Urinary bladder (tissue), 3 donors: ENCODE measurements at regions not wholly inside any gene's neighbourhood (a gene's known extent, or its start where the extent isn't known, plus 50 kb on each side); places are given as distances from the start of the nearest gene placed in this dataset.

Experiments
- DNase-seq: peaks from one replicate; pipeline ENCODE4 v3.0.0-alpha.2; 2015; ENCODE audit errors: extremely low spot score
- H3K27ac ChIP-seq: one replicate; pipeline ENCODE4 v1.5.1; 2013; ENCODE audit warnings: low read depth, mild to moderate bottlenecking, moderate library complexity
- H3K36me3 ChIP-seq: one replicate; pipeline ENCODE4 v1.6.1; 2013; ENCODE audit warnings: mild to moderate bottlenecking, moderate library complexity; ENCODE audit not compliant: insufficient read depth
- H3K4me1 ChIP-seq: one replicate; pipeline ENCODE4 v1.6.1; 2013; ENCODE audit warnings: mild to moderate bottlenecking, moderate library complexity; ENCODE audit not compliant: insufficient read depth
- H3K4me3 ChIP-seq: one replicate; pipeline ENCODE4 v1.5.1; 2013; ENCODE audit warnings: low read depth, low read length
- WGBS: extraction: QIAGEN DNeasy Blood & Tissue Kit; methylation state at CpG from one replicate; pipeline ENCODE4 v1.1.7; 2013; 5-methylcytosine and 5-hydroxymethylcytosine counted together
- donor health status: healthy with polysubstance abuse.
- donor health status: healthy.

DNA sequence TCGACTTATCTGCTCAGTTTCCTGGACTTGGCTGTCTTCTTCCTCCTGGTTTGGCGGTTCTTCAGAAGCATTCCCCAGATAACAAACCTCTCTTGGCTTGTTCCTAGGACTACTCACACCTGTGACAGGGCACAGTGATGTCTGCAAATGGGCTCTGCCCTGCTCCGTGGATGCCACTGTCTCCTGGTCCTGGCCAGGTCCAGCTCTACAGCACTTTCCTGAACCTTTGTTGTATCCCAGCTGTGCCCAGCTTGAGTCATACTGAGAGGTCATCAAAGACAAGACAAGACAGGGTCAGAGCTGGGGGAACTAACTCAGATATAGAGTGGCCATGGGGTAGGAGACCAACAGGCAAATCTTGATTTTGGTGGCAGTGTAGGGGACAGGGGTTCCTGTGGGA is 102.7 kb upstream of the SLC22A23 start:
- Histone ChIP-seq H3K4me3 (no peak overlapping the region), H3K27ac (no peak overlapping the region), H3K4me1 (no peaks in the 10 kb centered on the region), H3K36me3 (no peaks in the 10 kb centered on the region)
- DNase-seq = no peak
- 71% methylated on average over 3 of the region's 3 CpGs for whole genome bisulfite sequencing

DNA sequence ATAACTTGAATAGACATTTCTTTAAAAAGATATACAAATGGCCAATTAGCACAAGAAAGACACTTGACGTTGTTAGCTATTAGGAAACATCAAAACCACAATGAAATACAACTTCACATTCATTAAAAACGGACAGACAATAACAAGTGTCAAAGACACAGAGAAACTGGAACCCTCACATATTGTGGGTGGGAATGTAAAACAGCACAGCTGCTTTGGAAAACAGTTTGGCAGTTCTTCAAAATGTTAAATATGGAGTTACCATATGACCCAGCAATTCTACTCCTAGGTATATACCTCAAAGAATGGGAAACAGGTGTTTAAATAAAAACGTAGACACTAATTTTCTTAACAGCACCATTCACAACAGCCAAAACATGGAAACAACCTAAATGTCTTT is 100.5 kb upstream of the SLC22A23 start:
- WGBS = 68% methylated on average over 3 of the region's 3 CpGs
- no peak for DNase-seq
- Histone ChIP-seq H3K4me3 (no peak overlapping the region), H3K27ac (no peak overlapping the region), H3K36me3 (no peaks in the 10 kb centered on the region), H3K4me1 (no peaks in the 10 kb centered on the region)

DNA sequence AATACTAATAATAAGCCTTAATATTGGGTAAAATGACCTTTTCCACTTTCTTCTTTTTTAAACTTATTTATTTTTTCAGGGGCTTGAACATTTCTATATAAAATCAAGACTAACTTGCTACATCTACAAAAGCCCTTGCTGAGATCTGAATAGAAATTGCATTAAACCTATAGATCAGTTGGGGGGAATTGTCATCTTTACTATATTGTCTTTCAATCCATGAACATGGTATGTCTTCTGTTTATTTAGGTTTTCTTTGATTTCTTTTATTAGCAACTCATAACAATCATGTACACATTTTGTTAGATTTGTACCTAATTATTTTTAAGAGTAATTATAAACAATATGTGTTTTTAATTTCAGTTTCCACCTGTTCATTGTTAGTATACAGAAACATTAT is 96.4 kb upstream of the SLC22A23 start:
- Histone ChIP-seq H3K4me1 (no peaks in the 10 kb centered on the region), H3K36me3 (no peaks in the 10 kb centered on the region), H3K27ac (no peak overlapping the region), H3K4me3 (no peak overlapping the region)
- no peak for DNase-seq

DNA sequence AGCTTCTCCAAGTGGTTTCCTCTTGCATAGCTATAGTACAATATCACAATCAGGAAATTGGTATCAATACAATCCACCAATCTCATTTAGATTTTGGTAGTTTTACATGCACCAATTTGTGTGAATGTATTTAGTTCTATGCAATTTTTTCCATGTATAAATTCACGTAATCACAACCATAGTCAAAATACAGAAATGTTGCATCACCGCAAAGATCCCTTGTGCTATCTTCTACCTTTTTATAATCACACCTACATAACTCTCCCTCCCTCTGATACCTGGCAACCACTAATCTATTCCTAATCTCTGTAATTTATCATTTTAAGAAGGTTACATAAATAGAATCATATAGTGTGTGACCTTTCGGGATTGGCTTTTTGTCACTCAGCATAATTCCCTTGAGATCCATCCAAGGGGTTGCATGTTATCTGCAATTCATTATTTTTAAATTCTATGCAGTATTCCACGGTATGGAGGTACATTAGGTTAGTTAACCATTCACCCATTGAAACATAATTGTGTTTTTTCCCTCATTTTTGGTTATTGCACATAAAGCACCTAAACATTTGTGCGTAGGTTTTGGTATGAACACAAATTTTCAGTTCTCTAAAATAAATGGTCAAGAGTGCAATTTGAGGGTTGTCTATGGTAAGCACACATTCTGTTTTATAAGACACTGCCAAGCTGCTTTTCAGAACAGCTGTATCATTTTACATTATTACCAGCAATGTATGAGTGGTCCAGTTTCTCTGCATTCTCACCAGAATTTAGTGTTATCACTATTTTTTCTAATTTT is 95.1 kb upstream of the SLC22A23 start:
- H3K4me3 ChIP-seq = no peak overlapping the region
- DNase-seq = no peak
- no peak overlapping the region for H3K27ac ChIP-seq
- H3K4me1 ChIP-seq = no peaks in the 10 kb centered on the region
- H3K36me3 ChIP-seq = no peaks in the 10 kb centered on the region
- WGBS = 88% methylated on average over 5 of the region's 5 CpGs

DNA sequence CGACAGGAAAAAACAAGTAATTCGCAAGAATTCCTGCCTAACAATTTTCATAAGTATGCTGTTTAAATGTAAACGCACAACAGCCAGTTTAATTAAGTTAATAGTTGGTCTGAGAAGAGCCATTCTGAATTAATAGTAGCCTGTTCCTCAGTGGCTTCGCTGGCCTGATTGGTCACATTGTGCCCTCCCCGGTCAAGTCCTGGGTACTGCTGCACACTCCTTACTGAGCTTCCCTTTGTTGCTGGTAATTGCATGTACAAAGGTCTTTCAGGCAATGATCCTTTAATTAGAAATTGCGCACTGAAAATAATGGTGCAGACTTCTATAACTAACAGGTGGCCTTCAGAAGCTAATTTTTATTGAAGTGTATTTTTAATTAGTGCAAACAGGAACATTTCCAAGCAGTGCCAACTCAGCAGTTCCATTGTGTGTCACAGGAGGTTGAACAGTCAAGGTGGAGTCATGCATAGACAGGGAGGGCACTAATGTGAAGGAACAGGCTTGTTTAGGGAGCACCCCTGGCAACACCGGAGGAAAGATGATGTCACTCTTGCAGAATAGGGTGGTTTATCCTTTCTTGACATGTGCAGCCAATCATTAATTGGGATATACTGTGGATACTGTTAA is 92.6 kb upstream of the SLC22A23 start:
- DNase-seq = no peak
- 83% methylated on average over 7 of the region's 7 CpGs for WGBS
- H3K36me3 ChIP-seq = no peaks in the 10 kb centered on the region

DNA sequence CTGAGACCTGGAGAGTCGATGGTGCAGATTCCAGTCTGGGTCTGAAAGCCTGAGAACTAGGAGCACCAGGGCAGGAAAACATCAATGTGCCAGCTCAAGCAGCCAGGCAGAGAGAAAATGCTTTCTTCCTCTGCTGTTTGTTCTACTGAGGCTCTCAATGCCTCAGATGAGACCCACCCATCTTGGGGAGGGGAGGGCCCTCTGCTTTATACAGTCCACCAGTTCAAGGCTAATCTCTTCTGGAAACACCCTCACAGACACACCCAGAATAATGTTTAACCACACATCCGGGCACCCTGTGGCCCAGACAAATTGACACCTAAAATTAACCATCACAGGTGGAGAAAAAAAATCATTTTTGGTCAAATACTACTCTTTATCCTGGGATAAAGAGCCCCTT is 89.3 kb upstream of the SLC22A23 start:
- H3K36me3 ChIP-seq = no peaks in the 10 kb centered on the region
- WGBS = 73% methylated on average over 2 of the region's 2 CpGs
- no peak for DNase-seq

More for the DNA sequence above, 92.6 kb upstream of the SLC22A23 start:
- no peak overlapping the region for H3K4me3 ChIP-seq
- no peak overlapping the region for H3K27ac ChIP-seq
- H3K4me1 ChIP-seq = no peaks in the 10 kb centered on the region

DNA sequence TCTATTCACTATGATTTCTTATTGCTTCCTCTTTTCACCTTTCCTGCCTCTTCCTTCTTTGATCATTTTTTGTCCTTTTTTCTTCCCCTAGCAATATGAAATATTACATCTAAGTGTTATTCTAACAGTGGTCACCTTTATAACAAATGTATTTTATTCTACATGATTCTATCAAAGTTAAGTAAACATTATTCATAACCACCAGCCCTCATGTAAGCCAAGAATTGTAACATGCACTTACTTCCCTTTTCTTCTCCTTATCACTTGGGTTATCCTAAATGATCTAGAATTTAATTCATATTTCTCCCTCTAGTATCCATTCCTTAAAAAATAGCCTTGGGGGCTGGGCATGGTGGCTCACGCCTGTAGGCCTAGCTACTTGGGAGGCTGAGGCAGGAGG is 88.3 kb upstream of the SLC22A23 start:
- H3K4me3 ChIP-seq = no peak overlapping the region
- 88% methylated on average over 1 of the region's 1 CpG for WGBS
- H3K27ac ChIP-seq = no peak overlapping the region
- DNase-seq = no peak
- H3K36me3 ChIP-seq = no peaks in the 10 kb centered on the region
- H3K4me1 ChIP-seq = no peaks in the 10 kb centered on the region

More for the DNA sequence above, 89.3 kb upstream of the SLC22A23 start:
- no peak overlapping the region for H3K27ac ChIP-seq
- no peaks in the 10 kb centered on the region for H3K4me1 ChIP-seq
- no peak overlapping the region for H3K4me3 ChIP-seq

DNA sequence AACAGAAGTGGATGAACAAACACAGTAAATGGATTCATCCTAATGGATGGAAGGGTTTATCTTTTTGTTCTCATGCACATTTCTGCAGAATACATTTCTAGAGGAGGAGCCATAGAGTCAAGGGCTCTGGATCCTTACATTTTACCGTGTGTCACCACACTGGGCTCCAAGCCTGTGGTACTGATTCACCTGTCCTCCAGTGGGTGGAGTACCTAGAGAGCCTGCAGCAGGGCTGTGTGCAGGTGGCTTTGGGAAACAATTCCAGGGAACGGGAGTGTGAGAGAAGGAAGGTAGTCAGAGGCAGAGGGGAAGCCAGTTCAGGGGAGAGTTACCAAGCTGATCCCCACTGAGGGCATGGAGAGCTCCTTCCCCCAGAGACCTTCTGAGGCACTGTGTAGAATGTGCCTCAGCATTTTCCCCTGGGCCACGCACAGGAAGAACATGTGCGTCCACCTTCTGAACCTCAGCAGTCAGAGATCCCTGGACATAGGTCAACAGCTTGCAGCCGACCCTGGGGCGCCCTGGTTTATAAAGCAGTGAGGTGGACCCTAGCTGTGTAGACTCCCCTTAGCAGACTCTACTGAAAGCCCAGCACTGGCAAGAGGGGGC is 85.3 kb upstream of the SLC22A23 start:
- no peaks in the 10 kb centered on the region for H3K36me3 ChIP-seq
- no peak overlapping the region for H3K27ac ChIP-seq
- DNase-seq = no peak
- H3K4me1 ChIP-seq = no peaks in the 10 kb centered on the region
- WGBS = 92% methylated on average over 6 of the region's 6 CpGs
- H3K4me3 ChIP-seq = no peak overlapping the region

DNA sequence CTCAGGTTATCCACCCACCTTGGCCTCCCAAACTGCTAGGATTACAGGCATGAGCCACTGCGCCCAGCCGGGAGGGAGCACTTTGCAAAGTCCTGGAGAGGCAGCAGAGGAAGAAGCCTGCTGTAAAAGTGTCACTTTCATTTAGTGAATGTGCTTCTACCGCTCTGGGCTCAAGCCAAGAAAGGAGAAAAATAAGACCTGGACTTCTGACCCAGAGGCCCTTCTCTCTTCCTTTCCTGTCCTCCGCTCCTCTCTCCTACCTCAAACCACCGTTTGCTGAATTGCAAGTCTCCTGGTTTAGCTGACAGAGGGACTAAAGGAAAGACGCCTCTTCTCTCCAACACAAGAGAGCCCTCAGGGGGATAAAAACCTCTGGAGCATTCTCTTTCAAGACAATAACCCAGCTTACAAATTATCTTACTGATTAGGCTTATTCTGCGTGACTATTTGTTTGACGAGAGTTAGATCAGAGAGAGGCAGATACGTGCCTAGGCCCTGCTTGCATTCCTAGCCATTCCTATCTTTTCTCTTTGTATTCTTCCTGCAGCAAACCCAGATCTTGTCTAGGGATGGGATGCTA is 84.2 kb upstream of the SLC22A23 start:
- WGBS = 60% methylated on average over 9 of the region's 9 CpGs
- no peak for DNase-seq
- H3K36me3 ChIP-seq = no peaks in the 10 kb centered on the region
- no peak overlapping the region for H3K4me3 ChIP-seq
- H3K4me1 ChIP-seq = no peaks in the 10 kb centered on the region
- H3K27ac ChIP-seq = no peak overlapping the region

DNA sequence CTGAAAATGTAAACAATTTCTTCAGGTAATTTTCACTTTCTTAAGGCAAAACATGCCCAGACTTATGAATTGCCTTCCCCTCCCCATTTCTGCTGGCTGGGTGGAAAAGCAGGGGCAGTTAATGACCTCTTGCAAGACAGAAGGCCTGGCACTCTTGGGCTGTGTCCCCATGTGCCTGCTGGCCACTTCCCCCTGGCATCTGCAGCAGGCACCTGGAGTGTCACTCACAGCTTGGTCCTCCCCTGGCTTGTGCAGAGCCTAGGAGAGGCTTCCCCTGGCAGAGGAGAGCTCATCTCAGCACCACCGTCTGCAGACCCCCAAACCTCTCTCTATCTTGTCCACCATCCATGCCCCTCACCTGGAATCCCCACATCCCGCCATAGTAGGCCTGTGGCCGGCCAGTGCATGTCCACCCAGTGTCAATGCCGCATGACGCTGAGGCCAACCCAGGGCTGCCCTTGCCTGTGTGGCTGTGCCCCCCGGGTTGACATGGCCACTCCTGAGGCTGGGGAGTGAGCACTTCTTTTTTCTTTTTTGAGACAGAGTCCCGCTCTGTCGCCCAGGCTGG is 83.5 kb upstream of the SLC22A23 start:
- Histone ChIP-seq H3K4me1 (no peaks in the 10 kb centered on the region), H3K27ac (no peak overlapping the region), H3K4me3 (no peak overlapping the region), H3K36me3 (no peaks in the 10 kb centered on the region)
- 94% methylated on average over 8 of the region's 8 CpGs for WGBS
- DNase-seq = no peak

DNA sequence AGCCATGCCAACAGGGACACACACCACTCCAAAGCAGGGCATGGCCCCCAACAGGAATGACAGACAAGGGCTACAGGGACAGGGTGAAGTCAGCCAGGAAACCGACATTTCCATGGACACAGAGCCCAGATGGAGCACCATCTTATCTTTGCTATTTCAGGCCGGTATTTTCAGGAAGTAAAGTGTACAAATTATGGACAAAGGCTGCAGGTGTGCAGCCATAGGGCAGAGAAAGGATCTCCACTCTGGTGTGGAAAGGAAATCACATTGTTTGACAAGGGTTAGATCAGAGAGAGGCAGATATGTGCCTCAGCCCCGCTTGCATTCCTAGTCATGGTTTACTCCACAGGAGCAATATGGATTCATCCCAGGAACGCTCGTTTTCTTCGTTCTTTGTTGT is 81.7 kb upstream of the SLC22A23 start:
- Histone ChIP-seq H3K4me1 (no peaks in the 10 kb centered on the region), H3K36me3 (no peaks in the 10 kb centered on the region)
- WGBS = 68% methylated on average over 6 of the region's 6 CpGs

DNA sequence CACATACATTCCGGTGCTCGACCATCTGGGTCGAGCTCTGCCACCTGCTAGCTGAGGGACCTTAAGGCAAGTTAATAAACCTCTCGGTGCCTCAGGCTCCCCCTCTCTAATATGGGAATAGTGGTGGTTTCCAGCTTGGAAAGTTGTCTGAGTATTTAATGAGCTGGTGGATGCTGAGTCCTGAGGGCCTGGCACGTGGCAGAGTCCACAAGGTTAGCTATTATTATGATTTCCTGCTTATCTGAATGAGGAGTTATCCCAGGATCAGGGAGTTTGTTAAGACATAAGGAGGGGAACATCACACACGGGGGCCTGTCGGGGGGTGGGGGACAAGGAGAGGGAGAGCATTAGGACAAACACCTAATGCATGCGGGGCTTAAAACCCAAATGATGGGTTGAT is 80.1 kb upstream of the SLC22A23 start:
- Histone ChIP-seq H3K27ac (no peak overlapping the region), H3K4me3 (no peak overlapping the region), H3K36me3 (no peaks in the 10 kb centered on the region), H3K4me1 (no peaks in the 10 kb centered on the region)
- no peak for DNase-seq
- WGBS = 78% methylated on average over 8 of the region's 8 CpGs

More for the DNA sequence above, 81.7 kb upstream of the SLC22A23 start:
- Histone ChIP-seq H3K4me3 (no peak overlapping the region), H3K27ac (no peak overlapping the region)
- no peak for DNase-seq

DNA sequence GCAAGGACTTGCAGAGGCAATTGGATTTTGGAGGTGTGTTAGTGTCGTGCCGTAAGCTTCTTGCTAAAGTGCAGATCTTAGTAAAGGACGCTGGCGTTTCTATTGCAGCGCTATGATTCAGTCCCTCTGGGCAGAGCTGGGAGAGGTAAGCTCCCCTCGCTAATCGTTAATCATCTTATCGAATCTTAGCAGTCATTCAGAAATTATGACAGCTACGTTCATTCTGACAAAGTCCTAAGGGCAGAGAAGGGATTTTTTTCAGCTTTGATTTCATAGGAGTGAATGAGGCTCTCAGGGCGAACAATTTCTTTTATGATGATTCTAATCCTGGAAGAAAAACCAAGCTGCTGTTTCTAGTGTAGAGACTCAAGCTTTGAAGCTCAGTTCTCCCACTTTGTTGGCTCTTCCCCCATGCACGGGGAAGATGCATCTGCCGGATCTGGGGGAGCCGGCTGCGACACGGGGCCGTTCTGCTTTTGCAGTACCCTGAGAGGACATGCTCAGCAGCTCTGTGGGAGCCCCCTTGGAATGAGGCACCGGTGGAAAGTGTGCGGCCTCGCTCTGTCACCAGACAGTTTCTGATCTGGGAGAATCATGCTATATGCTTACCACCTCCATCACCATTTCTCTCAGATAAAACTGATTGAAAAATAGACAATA is 79.1 kb upstream of the SLC22A23 start:
- no peak overlapping the region for H3K4me3 ChIP-seq
- no peak overlapping the region for H3K27ac ChIP-seq
- whole genome bisulfite sequencing = 73% methylated on average over 19 of the region's 19 CpGs
- no peaks in the 10 kb centered on the region for H3K36me3 ChIP-seq
- H3K4me1 ChIP-seq = no peaks in the 10 kb centered on the region
- DNase-seq = no peak
